B cell (primary cell): ENCODE measurements at regions not wholly inside any gene's neighbourhood (a gene's known extent, or its start where the extent isn't known, plus 50 kb on each side); places are given as distances from the start of the nearest gene placed in this dataset.

Source experiments
- ATAC-seq: fragments of 200-7000 bp; cut with Tn5 transposase; one replicate; pipeline ENCODE4 v1.10.0; 2021; ENCODE audit warnings: low read depth, mild to moderate bottlenecking, moderate number of reproducible peaks, moderate library complexity
- CTCF ChIA-PET: fragments of 350-600 bp; sonication (Branson Sonifier 250); formaldehyde crosslinking; loops from one replicate; lab custom pipeline; 2021; ENCODE audit warnings: antibody characterized with exemption, inconsistent platforms; lab: Charles Lee
- POLR2A ChIA-PET: fragments of 350-600 bp; sonication (Branson Sonifier 250); formaldehyde crosslinking; loops from one replicate; lab custom pipeline; 2021; ENCODE audit warnings: antibody characterized with exemption; lab: Charles Lee
- DNase-seq: peaks from one replicate; pipeline ENCODE4 v3.0.0; 2013
- H2AFZ ChIP-seq: 2 replicates; pipeline ENCODE4 v1.6.1; 2012; ENCODE audit warnings: mild to moderate bottlenecking, low read depth, low read length; ENCODE audit not compliant: insufficient read depth, poor library complexity, severe bottlenecking
- H3K27ac ChIP-seq, 2 donors: 1 replicate in 1 of 2; 2 replicates in 1 of 2; pipeline ENCODE4 v1.5.1; 2012 to 2013; ENCODE audit warnings: low read length in 2 of 2, mild to moderate bottlenecking in 2 of 2, moderate library complexity in 1 of 2
- H3K27me3 ChIP-seq, 4 experiments: fragments of 200-600 bp in 1 of 4; sonication (generic) in 1 of 4; replicated peaks in 1 of 4; 1 replicate in 2 of 4; 2 replicates in 2 of 4; pipeline versions ENCODE4 v1.6.1 to v1.7.0; 2013 to 2016; ENCODE audit warnings: low read length in 3 of 4, mild to moderate bottlenecking in 2 of 4, mixed read lengths in 1 of 4, moderate library complexity in 1 of 4; ENCODE audit not compliant: insufficient read depth in 4 of 4, control insufficient read depth in 3 of 4; ENCODE audit errors: control extremely low read depth in 1 of 4
- H3K36me3 ChIP-seq, 2 experiments: replicated peaks in 1 of 2; 1 replicate in 1 of 2; 2 replicates in 1 of 2; pipeline versions ENCODE4 v1.6.1 to v1.7.1; 2013; ENCODE audit warnings: low read length in 1 of 2; ENCODE audit not compliant: insufficient read depth in 2 of 2, control insufficient read depth in 1 of 2; ENCODE audit errors: control extremely low read depth in 1 of 2, extremely low read depth in 1 of 2
- H3K4me1 ChIP-seq, 2 donors: fragments of 200-600 bp in 1 of 2; sonication (generic) in 1 of 2; 1 replicate in 1 of 2; 2 replicates in 1 of 2; pipeline versions ENCODE4 v1.5.1 to v1.6.1; 2013 to 2017; ENCODE audit warnings: low read length in 2 of 2; ENCODE audit not compliant: control insufficient read depth in 2 of 2, insufficient read depth in 2 of 2
- H3K4me2 ChIP-seq: replicated peaks from 2 replicates; pipeline ENCODE3; 2012; ENCODE audit warnings: mild to moderate bottlenecking, low read depth, low read length; ENCODE audit not compliant: poor library complexity, severe bottlenecking
- H3K4me3 ChIP-seq, 5 experiments: fragments of 200-600 bp in 1 of 5; sonication (generic) in 1 of 5; 1 replicate in 3 of 5; 2 replicates in 2 of 5; pipeline versions ENCODE4 v1.5.1 to v1.7.0; 2011 to 2016; ENCODE audit warnings: low read length in 4 of 5, mild to moderate bottlenecking in 4 of 5, low read depth in 2 of 5, control low read depth in 1 of 5, moderate library complexity in 1 of 5; ENCODE audit not compliant: insufficient read depth in 1 of 5; ENCODE audit errors: control extremely low read depth in 1 of 5, extremely low read depth in 1 of 5
- H3K79me2 ChIP-seq: fragments of 200-600 bp; sonication (generic); one replicate; pipeline ENCODE4 v1.6.0; 2016; ENCODE audit warnings: low read length; ENCODE audit not compliant: control insufficient read depth, insufficient read depth
- H3K9ac ChIP-seq: fragments of 200-600 bp; sonication (generic); 2 replicates; pipeline ENCODE4 v1.6.1; 2017; ENCODE audit warnings: mild to moderate bottlenecking, low read length, moderate library complexity
- H3K9me3 ChIP-seq, 3 donors: one replicate each; pipeline versions ENCODE4 v1.6.1 to v1.7.1; 2013; ENCODE audit warnings: low read length in 2 of 3; ENCODE audit not compliant: control insufficient read depth in 2 of 3, insufficient read depth in 1 of 3; ENCODE audit errors: control extremely low read depth in 1 of 3
- H4K20me1 ChIP-seq: 2 replicates; pipeline ENCODE4 v1.6.0; 2012; ENCODE audit warnings: mild to moderate bottlenecking, low read length; ENCODE audit not compliant: insufficient read depth, control insufficient read depth, poor library complexity, severe bottlenecking
- H3K27ac Mint-ChIP-seq: one replicate; pipeline ENCODE4 v1.8.0; 2021; ENCODE audit warnings: mixed read lengths
- H3K27me3 Mint-ChIP-seq: one replicate; pipeline ENCODE4 v1.8.0; 2021; ENCODE audit warnings: mixed read lengths
- H3K4me1 Mint-ChIP-seq: one replicate; pipeline ENCODE4 v1.8.0; 2021; ENCODE audit warnings: mixed read lengths
- H3K4me3 Mint-ChIP-seq: one replicate; pipeline ENCODE4 v1.8.0; 2021; ENCODE audit warnings: mixed read lengths
- H3K9me3 Mint-ChIP-seq: one replicate; pipeline ENCODE4 v1.8.0; 2022; ENCODE audit warnings: mixed read lengths; ENCODE audit not compliant: insufficient read depth
- EZH2 ChIP-seq: IDR thresholded peaks from 2 replicates; pipeline ENCODE4 v1.6.1; 2012; ENCODE audit warnings: borderline replicate concordance, low read depth, mild to moderate bottlenecking, moderate library complexity, low read length; ENCODE audit not compliant: insufficient read depth, poor library complexity, severe bottlenecking
- WGBS: methylation state at CpG from one replicate; pipeline ENCODE4 v1.1.5; 2013; ENCODE audit warnings: missing lambda C conversion rate; ENCODE audit not compliant: insufficient coverage; 5-methylcytosine and 5-hydroxymethylcytosine counted together
- intact Hi-C: fragments of 100-400 bp; cut with micrococcal nuclease; formaldehyde crosslinking; loops from one replicate; pipeline ENCODE4 v1.10.0; 2022
- TF ChIP-seq, protein P1 (sequence below): fragments of 200-600 bp; IDR thresholded peaks from one replicate; pipeline ENCODE4 v1.8.0; 2022; ENCODE audit warnings: antibody characterized with exemption, mild to moderate bottlenecking

DNA sequence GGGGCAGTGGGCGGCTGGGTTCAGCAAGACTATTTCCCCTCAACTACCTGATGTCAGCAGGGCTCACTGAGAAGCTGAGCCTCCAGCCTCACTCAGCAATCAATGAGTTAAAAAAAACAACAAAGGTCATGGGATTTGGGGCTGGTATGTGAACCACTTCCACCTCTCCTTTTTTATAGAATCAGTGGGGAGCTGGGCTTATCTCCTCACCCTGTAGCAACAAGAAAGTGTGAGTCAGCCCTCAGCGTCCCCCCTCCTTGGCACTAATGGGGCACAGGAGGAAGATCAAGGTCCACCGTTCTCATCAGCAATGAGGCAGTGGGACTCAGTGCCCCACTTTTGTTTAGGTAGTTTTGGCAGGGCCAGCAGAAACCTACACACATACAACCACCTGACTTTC lies 823.5 kb upstream of the POM121L12 start:
- Mint-ChIP-seq H3K27me3 (no peaks in the 10 kb centered on the region), H3K27ac (no peak overlapping the region), H3K4me3 (no peak overlapping the region), H3K4me1 (no peaks in the 10 kb centered on the region), H3K9me3 (peaks cover 6% of the 10 kb centered on the region)
- Histone ChIP-seq H3K4me2 (no peak overlapping the region), H3K9me3 (peaks cover 0 to 14% (median 0%) of the 10 kb centered on the region in 3 donors), H3K27ac (no peak overlapping the region), H2AFZ (no peak overlapping the region), H3K27me3 (no peaks in the 10 kb centered on the region), H3K79me2 (no peaks in the 10 kb centered on the region), H3K4me3 (no peak overlapping the region), H4K20me1 (no peaks in the 10 kb centered on the region), H3K4me1 (no peaks in the 10 kb centered on the region), H3K36me3 (no peaks in the 10 kb centered on the region), H3K9ac (no peak overlapping the region)
- DNase-seq (no peak), ATAC-seq (no peak)
- WGBS: 100% methylated on average over 1 of the region's 3 CpGs
- ChIA-PET CTCF (no interaction called here), POLR2A (no interaction called here)
- intact Hi-C loops: no loop called here
- no peak for TF ChIP-seq EZH2
- TF ChIP-seq, protein P1, sequence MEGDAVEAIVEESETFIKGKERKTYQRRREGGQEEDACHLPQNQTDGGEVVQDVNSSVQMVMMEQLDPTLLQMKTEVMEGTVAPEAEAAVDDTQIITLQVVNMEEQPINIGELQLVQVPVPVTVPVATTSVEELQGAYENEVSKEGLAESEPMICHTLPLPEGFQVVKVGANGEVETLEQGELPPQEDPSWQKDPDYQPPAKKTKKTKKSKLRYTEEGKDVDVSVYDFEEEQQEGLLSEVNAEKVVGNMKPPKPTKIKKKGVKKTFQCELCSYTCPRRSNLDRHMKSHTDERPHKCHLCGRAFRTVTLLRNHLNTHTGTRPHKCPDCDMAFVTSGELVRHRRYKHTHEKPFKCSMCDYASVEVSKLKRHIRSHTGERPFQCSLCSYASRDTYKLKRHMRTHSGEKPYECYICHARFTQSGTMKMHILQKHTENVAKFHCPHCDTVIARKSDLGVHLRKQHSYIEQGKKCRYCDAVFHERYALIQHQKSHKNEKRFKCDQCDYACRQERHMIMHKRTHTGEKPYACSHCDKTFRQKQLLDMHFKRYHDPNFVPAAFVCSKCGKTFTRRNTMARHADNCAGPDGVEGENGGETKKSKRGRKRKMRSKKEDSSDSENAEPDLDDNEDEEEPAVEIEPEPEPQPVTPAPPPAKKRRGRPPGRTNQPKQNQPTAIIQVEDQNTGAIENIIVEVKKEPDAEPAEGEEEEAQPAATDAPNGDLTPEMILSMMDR: no peak

DNA sequence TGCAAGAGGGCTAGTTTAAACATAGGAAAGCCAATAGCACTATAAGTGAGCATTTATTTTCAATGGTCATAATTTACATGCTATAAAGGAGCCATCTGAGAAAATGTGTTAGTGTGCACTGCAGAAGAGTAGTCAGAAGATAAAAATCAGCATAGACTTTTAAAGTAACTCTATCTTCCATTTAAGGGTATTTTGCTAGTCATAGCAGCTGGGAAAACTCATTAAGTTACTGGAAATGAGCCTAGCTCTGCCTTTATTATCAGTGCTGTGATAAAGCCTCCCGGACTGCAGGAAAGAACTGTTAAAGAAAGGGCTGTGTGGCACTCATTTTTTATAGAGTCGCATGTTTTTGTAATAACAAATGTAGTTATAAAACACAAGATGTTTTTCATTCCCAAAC lies 825.8 kb upstream of the POM121L12 start:
- CTCF ChIA-PET: no interaction called here
- Histone ChIP-seq H3K27ac (no peak overlapping the region), H3K4me3 (no peak overlapping the region), H2AFZ (no peak overlapping the region), H3K79me2 (no peaks in the 10 kb centered on the region), H3K4me2 (no peak overlapping the region), H4K20me1 (no peaks in the 10 kb centered on the region), H3K9ac (no peak overlapping the region), H3K9me3 (peaks cover 0 to 14% (median 0%) of the 10 kb centered on the region in 3 donors), H3K27me3 (no peaks in the 10 kb centered on the region), H3K36me3 (no peaks in the 10 kb centered on the region), H3K4me1 (no peaks in the 10 kb centered on the region)
- no peak overlapping the region for H3K4me3 Mint-ChIP-seq
- POLR2A ChIA-PET: no interaction called here
- TF ChIP-seq, protein P1: no peak
- no peak for TF ChIP-seq EZH2
- H3K9me3 Mint-ChIP-seq: peaks cover 7% of the 10 kb centered on the region
- ATAC-seq (no peak), DNase-seq (no peak)
- intact Hi-C loops: no loop called here
- H3K4me1 Mint-ChIP-seq: no peaks in the 10 kb centered on the region
- H3K27me3 Mint-ChIP-seq: no peaks in the 10 kb centered on the region
- H3K27ac Mint-ChIP-seq: no peak overlapping the region
- no CpG with 5 or more reads among the region's 2 CpGs for WGBS
